ENCODE measurements at regions not wholly inside any gene's neighbourhood (a gene's known extent, or its start where the extent isn't known, plus 50 kb on each side); places are given as distances from the start of the nearest gene placed in this dataset.

- no peaks in the 10 kb centered on the region for H3K36me3 ChIP-seq (ENCODE audit: control insufficient read depth, insufficient read depth, low read length)
- no peak overlapping the region for H3K27ac ChIP-seq (ENCODE audit: low read depth, low read length, severe bottlenecking)
- H3K4me3 ChIP-seq (ENCODE audit: extremely low read depth, insufficient read depth, low read length, poor library complexity, severe bottlenecking) = no peak overlapping the region
- no peaks in the 10 kb centered on the region for H3K9me3 ChIP-seq (ENCODE audit: control insufficient read depth, low read length)
- H3K4me1 ChIP-seq (ENCODE audit: control insufficient read depth, insufficient read depth, low read length, poor library complexity, severe bottlenecking) = no peaks in the 10 kb centered on the region
- WGBS, 2 experiments (ENCODE audit: insufficient coverage in 2 of 2) = 92 to 100% methylated on average over 1 to 2 of the region's 4 CpGs
Measured at GRCh38 chr2:19272039-19272438, 86.4 kb downstream of the OSR1 start.

GRCh38 chr2:19264852-19265251 is 93.6 kb downstream of the OSR1 start:
- Histone ChIP-seq H3K9me3 (ENCODE audit: control insufficient read depth, low read length) (no peaks in the 10 kb centered on the region), H3K27ac (ENCODE audit: low read depth, low read length, severe bottlenecking) (no peak overlapping the region), H3K4me1 (ENCODE audit: control insufficient read depth, insufficient read depth, low read length, poor library complexity, severe bottlenecking) (no peaks in the 10 kb centered on the region), H3K36me3 (ENCODE audit: control insufficient read depth, insufficient read depth, low read length) (no peaks in the 10 kb centered on the region), H3K4me3 (ENCODE audit: extremely low read depth, insufficient read depth, low read length, poor library complexity, severe bottlenecking) (no peak overlapping the region)
- 79 to 93% methylated on average over 4 to 5 of the region's 6 CpGs for WGBS, 2 experiments (ENCODE audit: insufficient coverage in 2 of 2)

GRCh38 chr2:19262150-19262549 is 96.3 kb downstream of the OSR1 start:
- 86 to 87% methylated on average over 7 of the region's 7 CpGs for WGBS, 2 experiments (ENCODE audit: insufficient coverage in 2 of 2)

GRCh38 chr2:19261061-19261460 is 97.4 kb downstream of the OSR1 start:
- peaks cover 6% of the 10 kb centered on the region for H3K9me3 ChIP-seq (ENCODE audit: control insufficient read depth, low read length)
- H3K4me3 ChIP-seq (ENCODE audit: extremely low read depth, insufficient read depth, low read length, poor library complexity, severe bottlenecking) = no peak overlapping the region
- WGBS, 2 experiments (ENCODE audit: insufficient coverage in 2 of 2) = 88 to 90% methylated on average over 3 to 4 of the region's 4 CpGs
- H3K27ac ChIP-seq (ENCODE audit: low read depth, low read length, severe bottlenecking) = no peak overlapping the region
- H3K36me3 ChIP-seq (ENCODE audit: control insufficient read depth, insufficient read depth, low read length) = no peaks in the 10 kb centered on the region
- no peaks in the 10 kb centered on the region for H3K4me1 ChIP-seq (ENCODE audit: control insufficient read depth, insufficient read depth, low read length, poor library complexity, severe bottlenecking)

More at GRCh38 chr2:19262150-19262549, 96.3 kb downstream of the OSR1 start:
- Histone ChIP-seq H3K4me1 (ENCODE audit: control insufficient read depth, insufficient read depth, low read length, poor library complexity, severe bottlenecking) (no peaks in the 10 kb centered on the region), H3K4me3 (ENCODE audit: extremely low read depth, insufficient read depth, low read length, poor library complexity, severe bottlenecking) (no peak overlapping the region), H3K36me3 (ENCODE audit: control insufficient read depth, insufficient read depth, low read length) (no peaks in the 10 kb centered on the region), H3K9me3 (ENCODE audit: control insufficient read depth, low read length) (peaks cover 6% of the 10 kb centered on the region), H3K27ac (ENCODE audit: low read depth, low read length, severe bottlenecking) (no peak overlapping the region)

- no peak overlapping the region for H3K4me3 ChIP-seq (ENCODE audit: extremely low read depth, insufficient read depth, low read length, poor library complexity, severe bottlenecking)
- H3K27ac ChIP-seq (ENCODE audit: low read depth, low read length, severe bottlenecking) = no peak overlapping the region
- peaks cover 6% of the 10 kb centered on the region for H3K9me3 ChIP-seq (ENCODE audit: control insufficient read depth, low read length)
- H3K36me3 ChIP-seq (ENCODE audit: control insufficient read depth, insufficient read depth, low read length) = no peaks in the 10 kb centered on the region
- no peaks in the 10 kb centered on the region for H3K4me1 ChIP-seq (ENCODE audit: control insufficient read depth, insufficient read depth, low read length, poor library complexity, severe bottlenecking)
- 100% methylated on average over 1 to 2 of the region's 3 CpGs for WGBS, 2 experiments (ENCODE audit: insufficient coverage in 2 of 2)
Measured at GRCh38 chr2:19256121-19256601, 102.3 kb downstream of the OSR1 start.

DNA sequence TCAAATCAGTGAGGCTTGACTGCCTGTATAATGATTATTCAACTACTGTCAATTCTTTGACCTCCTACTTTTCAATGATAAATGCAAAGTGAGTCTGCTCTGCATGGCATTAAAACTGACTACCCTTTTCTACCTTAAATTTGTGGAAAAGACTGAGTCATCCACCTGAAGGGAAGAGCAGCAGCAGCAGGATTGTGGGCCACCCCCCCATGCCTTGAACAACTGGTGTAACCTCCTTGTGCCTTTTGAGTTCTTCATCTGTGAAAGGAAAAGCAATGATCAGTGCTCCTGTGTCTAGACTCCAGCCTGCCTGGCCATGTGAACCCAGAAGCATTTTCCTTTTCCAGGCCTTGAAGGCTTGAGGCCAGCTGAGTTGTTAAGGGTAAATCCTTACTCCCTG is 102.9 kb downstream of the OSR1 start:
- H3K4me3 ChIP-seq (ENCODE audit: extremely low read depth, insufficient read depth, low read length, poor library complexity, severe bottlenecking) = no peak overlapping the region
- no peaks in the 10 kb centered on the region for H3K36me3 ChIP-seq (ENCODE audit: control insufficient read depth, insufficient read depth, low read length)
- no peaks in the 10 kb centered on the region for H3K4me1 ChIP-seq (ENCODE audit: control insufficient read depth, insufficient read depth, low read length, poor library complexity, severe bottlenecking)
- H3K9me3 ChIP-seq (ENCODE audit: control insufficient read depth, low read length) = peaks cover 6% of the 10 kb centered on the region
- H3K27ac ChIP-seq (ENCODE audit: low read depth, low read length, severe bottlenecking) = no peak overlapping the region

- H3K9me3 ChIP-seq (ENCODE audit: control insufficient read depth, low read length) = no peaks in the 10 kb centered on the region
- H3K36me3 ChIP-seq (ENCODE audit: control insufficient read depth, insufficient read depth, low read length) = no peaks in the 10 kb centered on the region
- H3K4me1 ChIP-seq (ENCODE audit: control insufficient read depth, insufficient read depth, low read length, poor library complexity, severe bottlenecking) = no peaks in the 10 kb centered on the region
- WGBS, 2 experiments (ENCODE audit: insufficient coverage in 2 of 2) = 90 to 100% methylated on average over 3 to 4 of the region's 4 CpGs
- H3K27ac ChIP-seq (ENCODE audit: low read depth, low read length, severe bottlenecking) = no peak overlapping the region
- H3K4me3 ChIP-seq (ENCODE audit: extremely low read depth, insufficient read depth, low read length, poor library complexity, severe bottlenecking) = no peak overlapping the region
Measured at GRCh38 chr2:19251554-19251953, 106.9 kb downstream of the OSR1 start.

- H3K36me3 ChIP-seq (ENCODE audit: control insufficient read depth, insufficient read depth, low read length) = no peaks in the 10 kb centered on the region
- no peaks in the 10 kb centered on the region for H3K9me3 ChIP-seq (ENCODE audit: control insufficient read depth, low read length)
- WGBS, 2 experiments (ENCODE audit: insufficient coverage in 2 of 2) = 94% methylated on average over 2 of the region's 2 CpGs; no CpG with 5 or more reads in 1 of the 2 experiments
- no peak overlapping the region for H3K27ac ChIP-seq (ENCODE audit: low read depth, low read length, severe bottlenecking)
- no peak overlapping the region for H3K4me3 ChIP-seq (ENCODE audit: extremely low read depth, insufficient read depth, low read length, poor library complexity, severe bottlenecking)
- no peaks in the 10 kb centered on the region for H3K4me1 ChIP-seq (ENCODE audit: control insufficient read depth, insufficient read depth, low read length, poor library complexity, severe bottlenecking)
Measured at GRCh38 chr2:19250906-19251305, 107.5 kb downstream of the OSR1 start.

GRCh38 chr2:19247186-19247585 is 111.2 kb downstream of the OSR1 start:
- Histone ChIP-seq H3K27ac (ENCODE audit: low read depth, low read length, severe bottlenecking) (no peak overlapping the region), H3K36me3 (ENCODE audit: control insufficient read depth, insufficient read depth, low read length) (no peaks in the 10 kb centered on the region), H3K9me3 (ENCODE audit: control insufficient read depth, low read length) (no peaks in the 10 kb centered on the region), H3K4me1 (ENCODE audit: control insufficient read depth, insufficient read depth, low read length, poor library complexity, severe bottlenecking) (no peaks in the 10 kb centered on the region), H3K4me3 (ENCODE audit: extremely low read depth, insufficient read depth, low read length, poor library complexity, severe bottlenecking) (no peak overlapping the region)
- 100% methylated on average over 1 of the region's 4 CpGs; no CpG with 5 or more reads in 1 of the 2 experiments for WGBS, 2 experiments (ENCODE audit: insufficient coverage in 2 of 2)

- H3K36me3 ChIP-seq (ENCODE audit: control insufficient read depth, insufficient read depth, low read length) = no peaks in the 10 kb centered on the region
- H3K27ac ChIP-seq (ENCODE audit: low read depth, low read length, severe bottlenecking) = no peak overlapping the region
- WGBS, 2 experiments (ENCODE audit: insufficient coverage in 2 of 2) = 91 to 96% methylated on average over 12 of the region's 12 CpGs
- H3K4me1 ChIP-seq (ENCODE audit: control insufficient read depth, insufficient read depth, low read length, poor library complexity, severe bottlenecking) = no peaks in the 10 kb centered on the region
- H3K4me3 ChIP-seq (ENCODE audit: extremely low read depth, insufficient read depth, low read length, poor library complexity, severe bottlenecking) = no peak overlapping the region
- no peaks in the 10 kb centered on the region for H3K9me3 ChIP-seq (ENCODE audit: control insufficient read depth, low read length)
Measured at GRCh38 chr2:19246496-19246895, 111.9 kb downstream of the OSR1 start.

DNA sequence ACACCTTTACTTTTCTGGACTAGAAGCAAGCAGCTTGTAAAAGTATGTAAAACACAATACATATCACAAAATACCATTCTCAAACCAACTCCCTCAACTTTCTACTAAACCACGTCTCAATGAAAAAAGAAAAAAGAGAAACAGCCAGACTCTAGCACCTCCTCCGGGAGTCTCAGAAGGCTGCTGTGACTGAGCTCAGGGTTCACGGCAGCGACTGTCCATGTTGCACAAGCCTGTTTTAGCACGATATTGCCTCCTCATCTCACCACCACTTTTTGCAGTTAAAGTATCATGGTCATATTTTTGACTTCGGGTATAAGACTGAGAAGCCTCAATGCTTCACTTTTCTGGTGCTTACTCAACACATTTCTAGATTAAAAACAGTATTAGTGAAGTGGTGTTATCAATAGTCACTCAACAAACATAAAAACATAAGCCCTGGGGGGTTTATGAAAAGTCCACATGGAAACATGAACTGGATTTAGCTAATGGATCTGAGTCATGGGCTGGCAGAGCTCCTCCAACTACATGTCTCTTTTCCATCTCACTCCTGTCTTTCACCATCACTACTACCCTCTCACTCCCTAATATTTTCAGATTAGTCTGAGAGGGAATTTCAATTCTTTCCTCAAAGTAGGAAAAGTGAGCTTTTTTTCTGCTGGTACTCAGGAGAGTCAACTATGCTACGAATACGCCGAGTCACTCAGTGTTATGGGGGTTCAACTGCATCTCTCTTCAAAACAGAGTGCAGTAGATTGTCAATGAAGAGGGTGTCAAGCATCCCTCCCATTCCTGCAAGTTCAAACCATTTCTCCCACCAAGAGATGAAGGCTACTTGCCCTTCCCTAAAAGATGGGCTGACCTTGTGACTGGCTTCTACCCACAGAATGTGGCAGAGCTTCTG is 113.7 kb downstream of the OSR1 start:
- H3K4me1 ChIP-seq (ENCODE audit: control insufficient read depth, insufficient read depth, low read length, poor library complexity, severe bottlenecking) = no peaks in the 10 kb centered on the region
- whole genome bisulfite sequencing, 2 experiments (ENCODE audit: insufficient coverage in 2 of 2) = 74 to 93% methylated on average over 6 to 8 of the region's 9 CpGs

More for the DNA sequence above, 113.7 kb downstream of the OSR1 start:
- H3K9me3 ChIP-seq (ENCODE audit: control insufficient read depth, low read length) = no peaks in the 10 kb centered on the region
- H3K27ac ChIP-seq (ENCODE audit: low read depth, low read length, severe bottlenecking) = no peak overlapping the region
- H3K4me3 ChIP-seq (ENCODE audit: extremely low read depth, insufficient read depth, low read length, poor library complexity, severe bottlenecking) = no peak overlapping the region
- no peaks in the 10 kb centered on the region for H3K36me3 ChIP-seq (ENCODE audit: control insufficient read depth, insufficient read depth, low read length)
